GM12874 (cell line): ENCODE measurements at regions not wholly inside any gene's neighbourhood (a gene's known extent, or its start where the extent isn't known, plus 50 kb on each side); places are given as distances from the start of the nearest gene placed in this dataset.
A peak's percentile ranks its signal among the peaks of the same experiment; 100 is the strongest.

Experiments
- TF ChIP-seq, protein P1 (sequence below): IDR thresholded peaks from 2 replicates; pipeline ENCODE4 v1.5.1; 2011; ENCODE audit warnings: low read depth, mild to moderate bottlenecking, control low read depth, low read length, moderate library complexity; ENCODE audit not compliant: insufficient read depth

DNA sequence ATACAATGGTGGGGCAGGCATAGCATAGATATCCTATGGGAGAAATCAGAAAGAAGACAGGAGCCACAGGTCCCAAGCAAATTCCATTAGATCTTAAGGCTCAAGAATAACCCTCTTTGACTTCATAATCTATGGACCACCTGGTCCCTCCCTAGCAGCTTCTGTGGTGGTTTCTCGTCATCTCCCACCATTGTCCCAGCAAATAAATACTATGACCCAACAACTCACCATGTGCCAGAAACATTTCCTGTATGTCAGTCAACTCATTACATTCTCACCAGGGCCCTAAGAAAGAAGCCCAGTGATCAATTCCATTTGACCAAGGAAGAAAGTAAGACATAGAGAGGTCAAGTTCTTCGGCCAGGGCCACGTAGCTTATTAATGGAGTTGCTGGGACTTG lies 646.2 kb downstream of the VRK1 start:
- TF ChIP-seq, protein P1, sequence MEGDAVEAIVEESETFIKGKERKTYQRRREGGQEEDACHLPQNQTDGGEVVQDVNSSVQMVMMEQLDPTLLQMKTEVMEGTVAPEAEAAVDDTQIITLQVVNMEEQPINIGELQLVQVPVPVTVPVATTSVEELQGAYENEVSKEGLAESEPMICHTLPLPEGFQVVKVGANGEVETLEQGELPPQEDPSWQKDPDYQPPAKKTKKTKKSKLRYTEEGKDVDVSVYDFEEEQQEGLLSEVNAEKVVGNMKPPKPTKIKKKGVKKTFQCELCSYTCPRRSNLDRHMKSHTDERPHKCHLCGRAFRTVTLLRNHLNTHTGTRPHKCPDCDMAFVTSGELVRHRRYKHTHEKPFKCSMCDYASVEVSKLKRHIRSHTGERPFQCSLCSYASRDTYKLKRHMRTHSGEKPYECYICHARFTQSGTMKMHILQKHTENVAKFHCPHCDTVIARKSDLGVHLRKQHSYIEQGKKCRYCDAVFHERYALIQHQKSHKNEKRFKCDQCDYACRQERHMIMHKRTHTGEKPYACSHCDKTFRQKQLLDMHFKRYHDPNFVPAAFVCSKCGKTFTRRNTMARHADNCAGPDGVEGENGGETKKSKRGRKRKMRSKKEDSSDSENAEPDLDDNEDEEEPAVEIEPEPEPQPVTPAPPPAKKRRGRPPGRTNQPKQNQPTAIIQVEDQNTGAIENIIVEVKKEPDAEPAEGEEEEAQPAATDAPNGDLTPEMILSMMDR, result no peak

DNA sequence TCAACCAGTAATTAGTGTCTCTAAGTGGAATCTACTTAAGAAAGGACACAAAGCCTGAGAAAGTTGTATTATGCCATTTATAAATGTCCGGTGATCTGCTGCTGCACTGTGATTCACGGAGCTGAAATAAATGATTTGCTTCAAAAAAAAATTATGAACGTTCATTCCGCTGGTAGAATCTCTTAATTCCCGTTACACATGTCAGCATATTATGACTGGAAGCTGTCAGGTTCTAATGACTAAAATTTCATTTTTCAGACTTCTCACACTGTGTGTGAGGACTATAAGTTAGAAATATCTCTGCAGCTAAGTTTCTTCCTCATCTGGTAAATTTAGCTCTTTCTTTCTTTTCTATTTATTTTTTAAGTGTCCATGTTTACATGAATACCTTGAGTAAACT lies 647.1 kb downstream of the VRK1 start:
- TF ChIP-seq, protein P1, result no peak

DNA sequence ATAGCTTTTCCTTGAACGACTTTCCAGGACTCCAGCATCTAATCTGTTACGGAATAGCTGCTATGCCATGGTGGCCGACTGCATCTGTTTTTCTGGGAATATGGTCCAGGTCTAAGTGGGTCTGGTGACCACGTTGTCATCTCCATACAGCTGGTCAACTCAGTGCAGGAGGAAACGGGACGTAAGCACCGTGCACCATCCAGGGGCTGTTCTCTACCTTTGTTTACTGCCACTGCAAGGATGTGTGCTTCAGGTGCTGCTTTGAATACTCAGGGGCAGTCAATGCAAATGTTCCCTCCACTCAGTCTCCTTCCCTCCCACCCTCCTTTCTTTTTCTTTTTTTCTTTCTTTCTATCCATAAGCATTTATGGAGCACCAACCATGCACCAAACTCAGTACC lies 648.2 kb downstream of the VRK1 start:
- TF ChIP-seq, protein P1, result no peak

DNA sequence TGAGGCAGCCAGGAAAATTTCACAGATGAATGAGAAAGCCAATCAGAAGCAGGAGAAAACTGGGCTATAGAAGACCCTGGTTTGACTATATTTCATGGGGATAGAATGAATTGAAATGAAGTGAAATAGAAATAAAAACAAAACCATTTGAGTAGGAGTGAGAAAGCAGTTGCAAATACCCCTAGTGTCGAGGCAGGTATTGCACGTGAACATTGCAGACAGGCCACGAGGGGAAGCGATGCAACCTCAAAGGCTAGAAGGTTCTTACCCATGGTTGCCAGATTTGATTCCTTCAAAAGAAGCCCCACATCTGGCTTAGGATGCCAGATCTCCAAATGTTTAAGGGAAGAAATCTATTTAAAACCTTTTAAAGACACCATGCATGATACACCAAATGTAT lies 648.9 kb downstream of the VRK1 start:
- TF ChIP-seq, protein P1, result peak; percentile 12; the same call in 1 of the 2 replicates

DNA sequence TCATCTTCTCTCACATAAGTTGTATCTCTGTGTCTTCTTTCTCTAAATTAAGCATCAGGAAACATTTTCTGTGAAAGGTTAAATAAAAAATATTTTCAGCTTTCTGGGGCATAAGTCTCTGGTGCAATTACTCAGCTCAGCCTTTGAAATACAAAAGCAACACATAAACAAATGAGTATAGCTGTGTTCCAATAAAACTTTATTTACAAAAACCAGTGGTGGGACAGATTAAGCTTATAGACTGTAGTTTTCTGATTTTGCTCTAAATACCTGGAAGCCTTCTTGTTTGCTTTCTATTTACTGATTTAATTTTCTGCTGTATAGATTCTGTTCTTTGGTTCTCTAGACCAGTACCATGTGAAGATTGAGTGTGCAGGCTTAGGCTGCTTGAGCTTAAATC lies 655.1 kb downstream of the VRK1 start:
- TF ChIP-seq, protein P1, result no peak

DNA sequence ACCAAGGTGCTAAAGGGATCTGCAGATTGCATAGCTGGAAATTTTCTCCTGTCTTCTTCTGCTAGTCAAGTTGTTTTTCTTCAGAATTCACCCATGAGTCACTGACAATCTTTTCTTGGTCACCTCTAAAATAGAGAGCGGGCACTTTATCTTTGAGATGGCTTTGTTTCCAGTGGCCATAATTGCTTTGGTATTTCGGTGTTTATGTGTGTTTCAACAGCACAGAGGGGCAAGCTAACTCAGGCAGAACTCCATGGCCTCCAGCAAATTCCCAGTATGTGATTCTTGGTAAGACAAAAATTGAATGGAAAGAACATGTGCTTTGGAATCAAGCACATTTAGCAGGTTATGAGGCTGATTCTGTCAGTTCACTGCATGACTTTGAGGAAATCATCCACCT lies 656.8 kb downstream of the VRK1 start:
- TF ChIP-seq, protein P1, result no peak

DNA sequence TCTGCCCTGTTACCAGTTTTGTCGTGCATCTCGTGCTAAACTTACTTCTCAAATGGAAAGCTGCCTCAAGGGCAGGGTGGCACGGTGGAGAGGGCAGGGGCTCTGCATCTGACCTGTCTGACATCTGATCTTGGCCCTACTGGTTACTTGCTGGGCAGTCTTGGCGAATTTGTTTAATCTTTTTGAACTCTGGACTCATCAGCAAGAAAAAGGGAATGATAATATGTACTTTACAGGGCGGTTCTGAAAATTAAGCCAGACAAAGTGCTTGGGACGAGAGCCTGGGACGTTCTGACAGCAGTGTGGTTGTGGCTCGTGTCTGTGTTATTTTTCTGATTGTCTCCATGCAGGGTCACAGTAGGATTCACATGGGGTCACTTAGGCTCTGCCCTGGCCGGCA lies 659.3 kb downstream of the VRK1 start:
- TF ChIP-seq, protein P1, result no peak

DNA sequence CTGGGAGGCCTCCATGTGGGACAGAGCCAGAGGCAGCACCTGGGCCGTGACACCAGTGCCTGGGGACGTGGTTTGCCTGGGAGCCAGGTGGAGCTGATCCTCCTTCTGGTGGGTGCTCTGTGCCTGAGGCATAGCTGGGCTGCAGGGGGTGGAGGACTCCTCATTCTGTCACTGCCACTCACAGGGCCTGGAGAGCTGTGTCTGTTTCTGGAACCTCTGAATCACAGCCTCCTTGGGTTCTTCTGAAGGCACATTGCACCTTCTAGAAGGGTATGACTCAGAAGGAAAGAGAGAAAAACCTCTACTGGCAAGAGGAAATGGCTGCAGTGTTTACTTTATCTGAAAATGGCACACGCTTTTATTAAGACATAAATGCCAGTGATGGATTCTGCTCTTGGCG lies 659.8 kb downstream of the VRK1 start:
- TF ChIP-seq, protein P1, result no peak
